Panc1 (cell line): ENCODE measurements at regions not wholly inside any gene's neighbourhood (a gene's known extent, or its start where the extent isn't known, plus 50 kb on each side); places are given as distances from the start of the nearest gene placed in this dataset.
"Not testable (repeated sequence)": the region's sequence is repeated elsewhere in the genome, so short reads cannot be mapped to it uniquely, and the experiment has no call there.

Experiments used
- ATAC-seq: fragments of 200-7000 bp; cut with Tn5 transposase; 2 replicates; pipeline ENCODE4 v1.9.1; 2020; ENCODE audit warnings: mild to moderate bottlenecking, moderate library complexity
- BruUV-seq: library from RNA; stranded (reverse); fragments of 400-500 nt; replicated peaks from 2 replicates; lab custom pipeline; 2021; lab: Mats Ljungman, UMichigan
- CTCF ChIA-PET: fragments of 300-600 bp; sonication (Branson Sonifier 250); formaldehyde crosslinking; loops from one replicate; lab custom pipeline; 2022; ENCODE audit warnings: antibody characterized with exemption; lab: Charles Lee
- POLR2A ChIA-PET: fragments of 300-600 bp; sonication (Branson Sonifier 250); formaldehyde crosslinking; loops from one replicate; lab custom pipeline; 2022; ENCODE audit warnings: antibody characterized with exemption; lab: Charles Lee
- DNase-seq: peaks from one replicate; pipeline ENCODE4 v3.0.0-alpha.2; 2010; ENCODE audit warnings: low read depth, low spot score
- H3K27ac ChIP-seq: 2 replicates; pipeline ENCODE4 v1.5.1; 2011; ENCODE audit warnings: mild to moderate bottlenecking, low read length, inconsistent platforms
- H3K27me3 ChIP-seq: fragments of 200-500 bp; sonication (Bioruptor generic); 2 replicates; pipeline ENCODE4 v1.6.0; 2014; ENCODE audit warnings: low read length, inconsistent platforms; ENCODE audit not compliant: control insufficient read depth, insufficient read depth
- H3K36me3 ChIP-seq: fragments of 200-500 bp; sonication (Bioruptor generic); 2 replicates; pipeline ENCODE4 v1.5.1; 2014; ENCODE audit warnings: inconsistent platforms, mild to moderate bottlenecking, low read length, moderate library complexity; ENCODE audit not compliant: control insufficient read depth, insufficient read depth
- H3K4me1 ChIP-seq: 2 replicates; pipeline ENCODE4 v1.5.1; 2011; ENCODE audit warnings: inconsistent platforms, mild to moderate bottlenecking, low read length, moderate library complexity; ENCODE audit not compliant: control insufficient read depth, insufficient read depth
- H3K4me3 ChIP-seq, 2 experiments: 2 replicates each; pipeline ENCODE4 v1.5.1; 2011 to 2012; ENCODE audit warnings: low read depth in 2 of 2, low read length in 2 of 2, mild to moderate bottlenecking in 2 of 2, inconsistent platforms in 1 of 2, moderate library complexity in 1 of 2
- H3K9me3 ChIP-seq: fragments of 200-500 bp; sonication (Bioruptor generic); 2 replicates; pipeline ENCODE4 v1.5.1; 2014; ENCODE audit warnings: low read depth, mild to moderate bottlenecking, inconsistent platforms, low read length, moderate library complexity; ENCODE audit not compliant: control insufficient read depth, insufficient read depth
- POLR2AphosphoS5 ChIP-seq: IDR thresholded peaks from 2 replicates; pipeline ENCODE4 v1.6.1; 2012; ENCODE audit warnings: mild to moderate bottlenecking, low read depth, low read length, moderate library complexity
- REST ChIP-seq, 2 experiments: IDR thresholded peaks; 2 replicates each; pipeline ENCODE4 v1.6.1; 2011 to 2012; ENCODE audit warnings: low read depth in 2 of 2, control low read depth in 1 of 2, low read length in 1 of 2, mild to moderate bottlenecking in 1 of 2, moderate library complexity in 1 of 2; ENCODE audit not compliant: insufficient read depth in 1 of 2
- SIN3A ChIP-seq: IDR thresholded peaks from 2 replicates; pipeline ENCODE4 v1.6.1; 2012; ENCODE audit warnings: low read depth, mild to moderate bottlenecking, low read length, moderate library complexity, borderline replicate concordance; ENCODE audit not compliant: insufficient read depth
- TCF7L2 ChIP-seq: IDR thresholded peaks from 2 replicates; pipeline ENCODE4 v1.6.1; 2011; ENCODE audit warnings: mild to moderate bottlenecking, low read depth, low read length, inconsistent platforms
- in situ Hi-C: cut with HindIII; loops from 2 replicates; pipeline ENCODE4 v1.10.0; 2016; ENCODE audit warnings: low sequenced_read_pairs, low pct_unique_long_range_greater_than_20kb
- intact Hi-C: fragments of 100-400 bp; cut with micrococcal nuclease; formaldehyde crosslinking; loops from one replicate; pipeline ENCODE4 v1.10.0; 2022; ENCODE audit not compliant: unreplicated experiment
- TF ChIP-seq, protein P1 (sequence below): fragments of 450-650 bp; IDR thresholded peaks from 2 replicates; pipeline ENCODE4 v1.5.1; 2017; ENCODE audit warnings: mild to moderate bottlenecking

DNA sequence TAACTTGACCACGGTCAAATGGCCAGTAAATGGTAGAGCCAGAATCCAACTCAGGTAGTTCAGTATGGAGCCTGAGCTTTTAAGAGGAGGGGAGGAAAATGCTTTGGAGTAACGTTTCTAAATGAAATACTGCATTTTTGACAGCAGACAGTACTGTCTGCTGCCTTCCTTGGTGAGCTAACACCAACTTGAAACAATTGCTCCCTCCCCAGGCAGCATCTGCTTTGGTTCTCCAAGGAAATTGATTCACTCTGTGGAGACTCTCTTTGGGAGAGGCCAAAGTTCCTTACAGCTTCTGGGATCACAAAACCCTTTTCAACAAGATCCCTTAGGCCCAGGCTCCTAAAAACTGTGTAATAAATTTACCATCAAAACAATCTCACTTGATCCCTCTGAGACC is 75.2 kb upstream of the SSBP2 start:
- ChIA-PET POLR2A (no interaction called here), CTCF (no interaction called here)
- no peaks in the 10 kb centered on the region for H3K36me3 ChIP-seq
- ATAC-seq (no peak), DNase-seq (no peak)
- no TSS peak for BruUV-seq
- H3K4me3 ChIP-seq: no peak overlapping the region
- no peaks in the 10 kb centered on the region for H3K9me3 ChIP-seq
- H3K27ac ChIP-seq: no peak overlapping the region
- in situ Hi-C loops (no loop called here), intact Hi-C loops (no loop called here)
- no peak for TF ChIP-seq TCF7L2
- no peaks in the 10 kb centered on the region for H3K27me3 ChIP-seq
- H3K4me1 ChIP-seq: no peaks in the 10 kb centered on the region

GRCh38 chr5:81825237-81825636 is 74.3 kb upstream of the SSBP2 start:
- TF ChIP-seq POLR2AphosphoS5 (no peak), REST (IDR thresholded peaks at IDR 0.05; ENCODE audit: insufficient read depth in 1 of 2, low read depth in 2 of 2, low read length in 1 of 2) (no peak), SIN3A (no peak), TCF7L2 (no peak)
- TF ChIP-seq, protein P1, sequence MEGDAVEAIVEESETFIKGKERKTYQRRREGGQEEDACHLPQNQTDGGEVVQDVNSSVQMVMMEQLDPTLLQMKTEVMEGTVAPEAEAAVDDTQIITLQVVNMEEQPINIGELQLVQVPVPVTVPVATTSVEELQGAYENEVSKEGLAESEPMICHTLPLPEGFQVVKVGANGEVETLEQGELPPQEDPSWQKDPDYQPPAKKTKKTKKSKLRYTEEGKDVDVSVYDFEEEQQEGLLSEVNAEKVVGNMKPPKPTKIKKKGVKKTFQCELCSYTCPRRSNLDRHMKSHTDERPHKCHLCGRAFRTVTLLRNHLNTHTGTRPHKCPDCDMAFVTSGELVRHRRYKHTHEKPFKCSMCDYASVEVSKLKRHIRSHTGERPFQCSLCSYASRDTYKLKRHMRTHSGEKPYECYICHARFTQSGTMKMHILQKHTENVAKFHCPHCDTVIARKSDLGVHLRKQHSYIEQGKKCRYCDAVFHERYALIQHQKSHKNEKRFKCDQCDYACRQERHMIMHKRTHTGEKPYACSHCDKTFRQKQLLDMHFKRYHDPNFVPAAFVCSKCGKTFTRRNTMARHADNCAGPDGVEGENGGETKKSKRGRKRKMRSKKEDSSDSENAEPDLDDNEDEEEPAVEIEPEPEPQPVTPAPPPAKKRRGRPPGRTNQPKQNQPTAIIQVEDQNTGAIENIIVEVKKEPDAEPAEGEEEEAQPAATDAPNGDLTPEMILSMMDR: no peak
- H3K4me1 ChIP-seq: no peaks in the 10 kb centered on the region
- DNase-seq (no peak), ATAC-seq (0 out of 2 replicates have a peak, but pooled peaks have one; percentile 62)
- intact Hi-C loops (no loop called here), in situ Hi-C loops (no loop called here)
- no peaks in the 10 kb centered on the region for H3K36me3 ChIP-seq
- no peak overlapping the region for H3K27ac ChIP-seq
- no TSS peak for BruUV-seq
- CTCF ChIA-PET: no interaction called here
- no peak overlapping the region for H3K4me3 ChIP-seq
- H3K9me3 ChIP-seq: no peaks in the 10 kb centered on the region
- no peaks in the 10 kb centered on the region for H3K27me3 ChIP-seq
- POLR2A ChIA-PET: no interaction called here

DNA sequence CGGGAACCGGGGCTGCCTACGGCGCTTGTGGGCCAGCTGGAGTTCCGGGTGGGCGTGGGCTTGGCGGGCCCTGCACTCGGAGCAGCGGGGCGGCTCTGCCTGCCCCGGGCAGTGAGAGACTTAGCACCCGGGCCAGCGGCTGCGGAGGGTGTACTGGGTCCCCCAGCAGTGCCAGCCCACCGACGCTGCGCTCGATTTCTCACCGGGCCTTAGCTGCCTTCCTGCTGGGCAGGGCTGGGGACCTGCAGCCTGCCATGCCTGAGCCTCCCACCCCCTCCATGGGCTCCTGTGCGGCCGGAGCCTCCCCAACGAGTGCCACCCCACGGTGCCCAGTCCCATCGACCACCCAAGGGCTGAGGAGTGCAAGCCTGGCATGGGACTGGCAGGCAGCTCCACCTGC is 72.8 kb upstream of the SSBP2 start:
- POLR2A ChIA-PET, intact Hi-C loops, in situ Hi-C loops, H3K4me1 ChIP-seq, ATAC-seq, DNase-seq, H3K27ac ChIP-seq, H3K9me3 ChIP-seq, H3K4me3 ChIP-seq, CTCF ChIA-PET, H3K27me3 ChIP-seq, H3K36me3 ChIP-seq, BruUV-seq: not testable (repeated sequence)
